LNCaP clone FGC (cell line): ENCODE measurements at regions not wholly inside any gene's neighbourhood (a gene's known extent, or its start where the extent isn't known, plus 50 kb on each side); places are given as distances from the start of the nearest gene placed in this dataset.

Source experiments
- DNase-seq: peaks from one replicate; pipeline ENCODE4 v3.0.0-alpha.2; 2011; ENCODE audit warnings: low read depth
- H3K4me3 ChIP-seq: 2 replicates; pipeline ENCODE4 v1.5.1; 2011; ENCODE audit warnings: mild to moderate bottlenecking, low read depth, low read length, control low read depth
- CTCF ChIP-seq: IDR thresholded peaks from 2 replicates; pipeline ENCODE4 v1.5.1; 2012; ENCODE audit warnings: mild to moderate bottlenecking; ENCODE audit not compliant: control insufficient read depth, insufficient read depth; ENCODE audit errors: extremely low read depth

GRCh38 chr9:36763778-36764177 lies 191.1 kb downstream of the MELK start:
- no peak overlapping the region for H3K4me3 ChIP-seq
- no peak for TF ChIP-seq CTCF
- DNase-seq, result no peak

GRCh38 chr9:36764364-36765076 lies 191.8 kb downstream of the MELK start:
- TF ChIP-seq CTCF, result no peak
- no peak overlapping the region for H3K4me3 ChIP-seq
- DNase-seq, result no peak

GRCh38 chr9:36765077-36765390 lies 192.3 kb downstream of the MELK start:
- DNase-seq, result no peak
- no peak overlapping the region for H3K4me3 ChIP-seq
- no peak for TF ChIP-seq CTCF

- no peak for TF ChIP-seq CTCF
Observed at GRCh38 chr9:36765468-36766341, 193.0 kb downstream of the MELK start.

GRCh38 chr9:36768677-36769076 lies 196.0 kb downstream of the MELK start:
- TF ChIP-seq CTCF, result no peak
- no peak for DNase-seq
- H3K4me3 ChIP-seq, result no peak overlapping the region

More at GRCh38 chr9:36765468-36766341, 193.0 kb downstream of the MELK start:
- DNase-seq, result no peak
- no peak overlapping the region for H3K4me3 ChIP-seq

- H3K4me3 ChIP-seq, result no peak overlapping the region
- no peak for DNase-seq
- TF ChIP-seq CTCF, result no peak
Observed at GRCh38 chr9:36770025-36770424, 197.3 kb downstream of the MELK start.
